HPDE6-E6E7 (cell line): ENCODE measurements at regions not wholly inside any gene's neighbourhood (a gene's known extent, or its start where the extent isn't known, plus 50 kb on each side); places are given as distances from the start of the nearest gene placed in this dataset.

Source experiments
- DNase-seq: peaks from one replicate; pipeline ENCODE4 v3.0.0; 2011; ENCODE audit warnings: missing footprints; ENCODE audit errors: extremely low spot score

GRCh38 chr1:221630236-221630635, 111.7 kb downstream of the DUSP10 start:
- DNase-seq: no peak

GRCh38 chr1:221631556-221631955, 110.3 kb downstream of the DUSP10 start:
- DNase-seq: no peak

- DNase-seq: no peak
These were observed 109.8 kb downstream of the DUSP10 start for GRCh38 chr1:221632072-221632471.

- DNase-seq: no peak
These were observed 108.0 kb downstream of the DUSP10 start for GRCh38 chr1:221633841-221634409.

GRCh38 chr1:221634606-221635005, 107.3 kb downstream of the DUSP10 start:
- no peak for DNase-seq

GRCh38 chr1:221635305-221635704, 106.6 kb downstream of the DUSP10 start:
- no peak for DNase-seq

- DNase-seq: no peak
These were observed 105.8 kb downstream of the DUSP10 start for GRCh38 chr1:221636096-221636495.

- DNase-seq: no peak
These were observed 104.9 kb downstream of the DUSP10 start for GRCh38 chr1:221636967-221637366.

GRCh38 chr1:221637641-221638041, 104.2 kb downstream of the DUSP10 start:
- DNase-seq: no peak

GRCh38 chr1:221638595-221638994, 103.3 kb downstream of the DUSP10 start:
- DNase-seq: no peak

GRCh38 chr1:221641811-221642210, 100.1 kb downstream of the DUSP10 start:
- DNase-seq: no peak

GRCh38 chr1:221643404-221644144, 98.3 kb downstream of the DUSP10 start:
- DNase-seq: no peak

- DNase-seq: no peak
These were observed 97.8 kb downstream of the DUSP10 start for GRCh38 chr1:221644145-221644448.

- no peak for DNase-seq
These were observed 97.1 kb downstream of the DUSP10 start for GRCh38 chr1:221644663-221645258.

GRCh38 chr1:221648201-221648600, 93.7 kb downstream of the DUSP10 start:
- DNase-seq: no peak
